HG02885 (cell line): ENCODE measurements at regions not wholly inside any gene's neighbourhood (a gene's known extent, or its start where the extent isn't known, plus 50 kb on each side); places are given as distances from the start of the nearest gene placed in this dataset.
A peak's percentile ranks its signal among the peaks of the same experiment; 100 is the strongest.

ENCODE experiments used
- ATAC-seq: cut with Tn5 transposase; IDR thresholded peaks from one replicate; pipeline ENCODE4 v1.9.1; 2021; ENCODE audit warnings: mild to moderate bottlenecking; ENCODE audit not compliant: unreplicated experiment, poor library complexity

GRCh38 chr7:131109011-131109758 is 218.5 kb upstream of the MKLN1 start:
- ATAC-seq, result no peak

GRCh38 chr7:131109759-131110296 is 217.8 kb upstream of the MKLN1 start:
- peak; percentile 17 for ATAC-seq

- ATAC-seq, result no peak
These were observed 217.2 kb upstream of the MKLN1 start for GRCh38 chr7:131110297-131111080.

- no peak for ATAC-seq
These were observed 216.5 kb upstream of the MKLN1 start for GRCh38 chr7:131111081-131111576.

- ATAC-seq, result no peak
These were observed 215.9 kb upstream of the MKLN1 start for GRCh38 chr7:131111792-131112191.

- ATAC-seq, result no peak
These were observed 215.2 kb upstream of the MKLN1 start for GRCh38 chr7:131112431-131112830.

GRCh38 chr7:131115340-131115739 is 212.3 kb upstream of the MKLN1 start:
- ATAC-seq, result no peak

- ATAC-seq, result no peak
These were observed 210.2 kb upstream of the MKLN1 start for GRCh38 chr7:131117439-131117838.

GRCh38 chr7:131119381-131119780 is 208.3 kb upstream of the MKLN1 start:
- no peak for ATAC-seq

GRCh38 chr7:131122394-131122793 is 205.3 kb upstream of the MKLN1 start:
- ATAC-seq, result no peak

- peak; percentile 90 for ATAC-seq
These were observed 203.6 kb upstream of the MKLN1 start for GRCh38 chr7:131124001-131124629.

- ATAC-seq, result no peak
These were observed 202.8 kb upstream of the MKLN1 start for GRCh38 chr7:131124867-131125266.

- no peak for ATAC-seq
These were observed 197.4 kb upstream of the MKLN1 start for GRCh38 chr7:131130324-131130723.

- no peak for ATAC-seq
These were observed 196.5 kb upstream of the MKLN1 start for GRCh38 chr7:131131012-131131745.

GRCh38 chr7:131131746-131132431 is 195.8 kb upstream of the MKLN1 start:
- ATAC-seq, result no peak

- no peak for ATAC-seq
These were observed 188.2 kb upstream of the MKLN1 start for GRCh38 chr7:131139462-131139861.

GRCh38 chr7:131141443-131141967 is 186.2 kb upstream of the MKLN1 start:
- ATAC-seq, result no peak

- no peak for ATAC-seq
These were observed 183.8 kb upstream of the MKLN1 start for GRCh38 chr7:131143869-131144268.

GRCh38 chr7:131145026-131145425 is 182.7 kb upstream of the MKLN1 start:
- ATAC-seq, result no peak
